HL-60 (cell line): ENCODE measurements at regions not wholly inside any gene's neighbourhood (a gene's known extent, or its start where the extent isn't known, plus 50 kb on each side); places are given as distances from the start of the nearest gene placed in this dataset.

Experiments used
- DNase-seq, 2 experiments: peaks; one replicate each; pipeline ENCODE4 v3.0.0-alpha.2; 2010 to 2020; ENCODE audit warnings: low read depth in 1 of 2, low spot score in 1 of 2
- H3K27ac ChIP-seq: fragments of 250-450 bp; sonication (Bioruptor Pico); replicated peaks from 2 replicates; pipeline ENCODE4 v1.5.1; 2020; ENCODE audit warnings: mild to moderate bottlenecking, moderate library complexity
- H3K27me3 ChIP-seq: fragments of 250-450 bp; sonication (Bioruptor Pico); 2 replicates; pipeline ENCODE4 v1.5.1; 2021; ENCODE audit warnings: mild to moderate bottlenecking, moderate library complexity; ENCODE audit not compliant: insufficient read depth, poor library complexity, severe bottlenecking
- H3K4me3 ChIP-seq: replicated peaks from 2 replicates; pipeline ENCODE4 v1.5.1; 2011; ENCODE audit warnings: mild to moderate bottlenecking, control low read depth, low read length; ENCODE audit not compliant: insufficient read depth
- GABPA ChIP-seq: IDR thresholded peaks from 2 replicates; pipeline ENCODE4 v1.6.1; 2012; ENCODE audit warnings: low read depth
- SPI1 ChIP-seq: IDR thresholded peaks from 2 replicates; pipeline ENCODE4 v1.6.1; 2012; ENCODE audit warnings: low read depth, mild to moderate bottlenecking, borderline replicate concordance

DNA sequence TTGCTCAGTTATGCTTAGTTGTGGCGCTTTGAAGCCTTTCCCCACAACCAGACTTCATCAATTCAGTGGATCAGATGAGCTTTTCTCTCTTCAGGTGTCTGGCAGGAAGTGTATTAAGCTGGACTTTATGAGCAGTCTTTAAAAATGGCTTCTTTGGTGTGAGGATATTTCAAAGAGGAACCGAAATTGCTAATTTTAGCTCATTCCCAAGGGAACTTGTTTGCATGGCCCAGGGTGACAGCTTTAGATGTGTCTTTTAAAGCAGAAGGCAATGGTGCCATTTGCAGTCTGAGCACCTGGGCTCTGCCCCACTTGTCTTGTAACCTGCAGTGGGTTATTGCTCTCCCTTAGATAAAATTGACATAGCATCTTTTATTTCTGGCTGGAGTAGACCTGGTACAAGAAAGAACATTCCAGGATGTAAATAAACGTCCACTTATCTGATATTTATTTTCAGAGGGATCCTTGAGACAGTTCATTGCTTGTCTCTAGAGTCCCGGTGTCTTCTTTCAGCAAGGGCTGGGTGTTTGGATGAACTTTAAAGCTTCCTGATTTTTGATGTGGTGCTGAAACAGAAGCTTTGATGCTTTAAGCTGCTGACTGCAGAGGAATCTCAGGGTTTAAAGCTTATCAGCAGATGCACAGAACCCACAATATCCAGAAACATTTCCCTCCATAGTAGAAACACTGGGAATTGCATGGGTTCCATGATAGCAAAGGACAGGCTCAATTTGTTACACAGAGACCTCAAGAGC lies 241.7 kb downstream of the ADGRL2 start:
- Histone ChIP-seq H3K27me3 (no peaks in the 10 kb centered on the region), H3K4me3 (no peak overlapping the region), H3K27ac (no peak overlapping the region)
- DNase-seq, result no peak
- TF ChIP-seq GABPA, result no peak
- TF ChIP-seq SPI1, result no peak
